Stomach (tissue), 8 donors: ENCODE measurements at regions not wholly inside any gene's neighbourhood (a gene's known extent, or its start where the extent isn't known, plus 50 kb on each side); places are given as distances from the start of the nearest gene placed in this dataset.

ENCODE experiments used
- DNase-seq, 2 donors: peaks; one replicate each; pipeline versions ENCODE4 v3.0.0 to v3.0.0-alpha.2; 2013 to 2019
- H3K27ac ChIP-seq, 5 donors: fragments of 200-600 bp in 4 of 5; sonication (generic) in 4 of 5; one replicate each; pipeline ENCODE4 v1.5.1; 2013 to 2019; ENCODE audit warnings: mild to moderate bottlenecking in 1 of 5, moderate library complexity in 1 of 5
- H3K27me3 ChIP-seq, 3 donors: fragments of 200-600 bp; sonication (generic); one replicate each; pipeline ENCODE4 v1.5.1; 2017 to 2019; ENCODE audit warnings: mixed run types in 1 of 3
- H3K36me3 ChIP-seq, 4 donors: fragments of 200-600 bp; sonication (generic); 1 replicate in 3 of 4; 2 replicates in 1 of 4; pipeline ENCODE4 v1.5.1; 2016 to 2019
- H3K4me1 ChIP-seq, 4 donors: fragments of 200-600 bp; sonication (generic); one replicate each; pipeline ENCODE4 v1.5.1; 2016 to 2019
- H3K4me3 ChIP-seq, 4 donors: fragments of 200-600 bp; sonication (generic) in 3 of 4; one replicate each; pipeline ENCODE4 v1.5.1; 2016 to 2019; ENCODE audit warnings: mild to moderate bottlenecking in 1 of 4
- H3K9me3 ChIP-seq, 4 donors: fragments of 200-600 bp; sonication (generic); one replicate each; pipeline ENCODE4 v1.5.1; 2016 to 2019
- CTCF ChIP-seq, 7 experiments: fragments of 450-650 bp in 4 of 7; fragments of 200-600 bp in 3 of 7; sonication (generic) in 3 of 7; IDR thresholded peaks; one replicate each; pipeline ENCODE4 v1.5.1; 2016 to 2019; ENCODE audit warnings: antibody characterized with exemption in 7 of 7, control low read depth in 2 of 7, mild to moderate bottlenecking in 1 of 7
- EP300 ChIP-seq: sonication (generic); formaldehyde crosslinking; IDR thresholded peaks from one replicate; pipeline ENCODE4 v1.6.1; 2017; ENCODE audit warnings: antibody characterized with exemption
- POLR2A ChIP-seq, 4 donors: fragments of 450-650 bp; IDR thresholded peaks; one replicate each; pipeline ENCODE4 v1.6.1; 2016; ENCODE audit warnings: antibody characterized with exemption in 4 of 4, control low read depth in 2 of 4, mild to moderate bottlenecking in 1 of 4, moderate library complexity in 1 of 4
- POLR2AphosphoS5 ChIP-seq, 3 donors: sonication (generic); formaldehyde crosslinking; IDR thresholded peaks; one replicate each; pipeline ENCODE4 v1.6.1; 2016; ENCODE audit warnings: antibody characterized with exemption in 3 of 3
- WGBS, 5 donors: extraction: QIAGEN DNeasy Blood & Tissue Kit in 3 of 5; methylation state at CpG; one replicate each; pipeline versions ENCODE4 v1.1.5 to v1.1.7; 2013 to 2018; 5-methylcytosine and 5-hydroxymethylcytosine counted together
- intact Hi-C: fragments of 100-400 bp; cut with DNase I; formaldehyde crosslinking; loops from one replicate; pipeline ENCODE4 v1.15.1; 2023; ENCODE audit warnings: low total_unique reads
- donor health status: healthy with polysubstance abuse.
- donor health status: Bipolar disorder and iron deficiency.
- donor health status: healthy.

- TF ChIP-seq EP300, result no peak
- no peak for TF ChIP-seq CTCF (IDR thresholded peaks at IDR 0.05)
- no peak for TF ChIP-seq POLR2A (IDR thresholded peaks at IDR 0.05)
- TF ChIP-seq POLR2AphosphoS5 (IDR thresholded peaks at IDR 0.05), result no peak
- Histone ChIP-seq H3K4me3 (no peak overlapping the region), H3K36me3 (no peaks in the 10 kb centered on the region), H3K9me3 (peaks cover 0 to 48% (median 21%) of the 10 kb centered on the region in 4 donors), H3K27me3 (no peaks in the 10 kb centered on the region), H3K4me1 (no peaks in the 10 kb centered on the region), H3K27ac (no peak overlapping the region)
- no peak for DNase-seq
- intact Hi-C loops, result no loop called here
Measured at GRCh38 chr3:82942041-82942440, 1180.6 kb upstream of the GBE1 start.

GRCh38 chr3:82940124-82940523 lies 1178.7 kb upstream of the GBE1 start:
- peak in 1 of 2 donors; percentile 0 for DNase-seq
- no peaks in the 10 kb centered on the region for H3K36me3 ChIP-seq
- no peak overlapping the region for H3K4me3 ChIP-seq
- intact Hi-C loops, result no loop called here
- TF ChIP-seq CTCF (IDR thresholded peaks at IDR 0.05), result no peak
- no peak for TF ChIP-seq POLR2AphosphoS5 (IDR thresholded peaks at IDR 0.05)
- no peak for TF ChIP-seq POLR2A (IDR thresholded peaks at IDR 0.05)
- no peak for TF ChIP-seq EP300
- H3K4me1 ChIP-seq, result no peaks in the 10 kb centered on the region
- H3K9me3 ChIP-seq, result peaks cover 0 to 48% (median 20%) of the 10 kb centered on the region in 4 donors
- no peak overlapping the region for H3K27ac ChIP-seq
- 95 to 97% (median 96%) methylated on average over 15 to 16 of the region's 16 CpGs for WGBS, 5 donors
- no peaks in the 10 kb centered on the region for H3K27me3 ChIP-seq

GRCh38 chr3:82939491-82940097 lies 1178.1 kb upstream of the GBE1 start:
- intact Hi-C loops, result no loop called here
- no peaks in the 10 kb centered on the region for H3K36me3 ChIP-seq
- H3K4me3 ChIP-seq, result no peak overlapping the region
- no peak overlapping the region for H3K27ac ChIP-seq
- H3K4me1 ChIP-seq, result no peaks in the 10 kb centered on the region
- 85 to 90% (median 89%) methylated on average over 10 to 12 of the region's 12 CpGs for WGBS, 5 donors
- peaks cover 0 to 43% (median 15%) of the 10 kb centered on the region in 4 donors for H3K9me3 ChIP-seq
- no peak for DNase-seq
- TF ChIP-seq EP300 (no peak), CTCF (IDR thresholded peaks at IDR 0.05) (no peak), POLR2AphosphoS5 (IDR thresholded peaks at IDR 0.05) (no peak), POLR2A (IDR thresholded peaks at IDR 0.05) (no peak)
- H3K27me3 ChIP-seq, result no peaks in the 10 kb centered on the region

- TF ChIP-seq CTCF (IDR thresholded peaks at IDR 0.05), result no peak
- WGBS, 5 donors, result 91 to 97% (median 92%) methylated on average over 13 to 19 of the region's 19 CpGs
Measured at GRCh38 chr3:82938821-82939328, 1177.4 kb upstream of the GBE1 start.

More at GRCh38 chr3:82938821-82939328, 1177.4 kb upstream of the GBE1 start:
- Histone ChIP-seq H3K36me3 (no peaks in the 10 kb centered on the region), H3K27ac (no peak overlapping the region), H3K4me1 (no peaks in the 10 kb centered on the region), H3K4me3 (no peak overlapping the region), H3K27me3 (no peaks in the 10 kb centered on the region), H3K9me3 (peaks cover 0 to 39% (median 14%) of the 10 kb centered on the region in 4 donors)
- peak in 1 of 2 donors; percentile 2 for DNase-seq
- intact Hi-C loops, result no loop called here
